ENCODE measurements at regions not wholly inside any gene's neighbourhood (a gene's known extent, or its start where the extent isn't known, plus 50 kb on each side); places are given as distances from the start of the nearest gene placed in this dataset.
"Not testable (repeated sequence)": the region's sequence is repeated elsewhere in the genome, so short reads cannot be mapped to it uniquely, and the experiment has no call there.

DNA sequence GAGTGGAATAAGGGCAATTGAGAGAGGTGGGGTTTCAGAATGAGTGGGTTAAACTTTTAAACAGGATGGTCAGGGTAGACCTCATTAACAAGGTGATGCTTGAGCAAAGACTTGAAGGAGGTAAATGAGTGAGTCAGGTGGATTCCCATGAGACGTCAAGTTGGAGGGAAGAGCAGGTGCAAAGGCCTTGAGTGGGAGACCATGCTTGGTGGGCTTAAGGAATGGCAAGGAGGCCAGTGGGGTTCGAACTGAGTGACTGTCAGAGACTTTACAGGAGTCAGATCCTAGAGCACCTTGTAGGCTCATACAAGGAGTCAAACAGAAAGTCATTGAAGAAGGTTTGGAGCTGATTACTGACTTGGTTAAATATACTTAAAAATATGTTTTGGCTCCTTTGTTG, 284.1 kb downstream of the CYRIA start:
- Histone ChIP-seq H3K27ac (no peak overlapping the region), H3K27me3 (replicated peaks; ENCODE audit: insufficient read depth) (peaks cover 3% of the 10 kb centered on the region), H3K9me3 (no peaks in the 10 kb centered on the region), H3K4me3 (no peak overlapping the region), H3K36me3 (no peaks in the 10 kb centered on the region), H3K4me1 (replicated peaks) (no peaks in the 10 kb centered on the region)
- no peak for DNase-seq (ENCODE audit: low spot score)
- TF ChIP-seq POLR2A (IDR thresholded peaks at IDR 0.05) = no peak
- no peak for TF ChIP-seq POLR2AphosphoS5 (IDR thresholded peaks at IDR 0.05)
- TF ChIP-seq, protein P1, sequence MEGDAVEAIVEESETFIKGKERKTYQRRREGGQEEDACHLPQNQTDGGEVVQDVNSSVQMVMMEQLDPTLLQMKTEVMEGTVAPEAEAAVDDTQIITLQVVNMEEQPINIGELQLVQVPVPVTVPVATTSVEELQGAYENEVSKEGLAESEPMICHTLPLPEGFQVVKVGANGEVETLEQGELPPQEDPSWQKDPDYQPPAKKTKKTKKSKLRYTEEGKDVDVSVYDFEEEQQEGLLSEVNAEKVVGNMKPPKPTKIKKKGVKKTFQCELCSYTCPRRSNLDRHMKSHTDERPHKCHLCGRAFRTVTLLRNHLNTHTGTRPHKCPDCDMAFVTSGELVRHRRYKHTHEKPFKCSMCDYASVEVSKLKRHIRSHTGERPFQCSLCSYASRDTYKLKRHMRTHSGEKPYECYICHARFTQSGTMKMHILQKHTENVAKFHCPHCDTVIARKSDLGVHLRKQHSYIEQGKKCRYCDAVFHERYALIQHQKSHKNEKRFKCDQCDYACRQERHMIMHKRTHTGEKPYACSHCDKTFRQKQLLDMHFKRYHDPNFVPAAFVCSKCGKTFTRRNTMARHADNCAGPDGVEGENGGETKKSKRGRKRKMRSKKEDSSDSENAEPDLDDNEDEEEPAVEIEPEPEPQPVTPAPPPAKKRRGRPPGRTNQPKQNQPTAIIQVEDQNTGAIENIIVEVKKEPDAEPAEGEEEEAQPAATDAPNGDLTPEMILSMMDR (IDR thresholded peaks at IDR 0.05) = no peak
- intact Hi-C loops (cut with DNase I) = no loop called here
- WGBS = 89% methylated on average over 2 of the region's 2 CpGs

DNA sequence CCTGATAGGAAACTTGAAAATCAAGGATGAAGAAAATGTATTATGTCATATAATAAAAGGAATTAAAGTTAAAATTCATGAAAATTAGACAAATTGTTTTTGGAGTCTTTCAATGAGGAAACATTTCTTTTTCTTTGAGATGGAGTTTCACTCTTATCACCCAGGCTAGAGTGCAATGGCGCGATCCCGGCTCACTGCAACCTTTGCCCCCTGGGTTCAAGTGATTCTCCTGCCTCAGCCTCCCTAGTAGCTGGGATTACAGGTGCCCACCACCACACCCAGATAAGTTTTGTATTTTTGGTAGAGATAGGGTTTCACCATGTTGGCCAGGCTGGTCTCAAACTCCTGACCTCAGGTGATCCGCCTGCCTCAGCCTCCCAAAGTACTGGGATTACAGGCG, 285.7 kb downstream of the CYRIA start:
- 77% methylated on average over 5 of the region's 5 CpGs for WGBS

DNA sequence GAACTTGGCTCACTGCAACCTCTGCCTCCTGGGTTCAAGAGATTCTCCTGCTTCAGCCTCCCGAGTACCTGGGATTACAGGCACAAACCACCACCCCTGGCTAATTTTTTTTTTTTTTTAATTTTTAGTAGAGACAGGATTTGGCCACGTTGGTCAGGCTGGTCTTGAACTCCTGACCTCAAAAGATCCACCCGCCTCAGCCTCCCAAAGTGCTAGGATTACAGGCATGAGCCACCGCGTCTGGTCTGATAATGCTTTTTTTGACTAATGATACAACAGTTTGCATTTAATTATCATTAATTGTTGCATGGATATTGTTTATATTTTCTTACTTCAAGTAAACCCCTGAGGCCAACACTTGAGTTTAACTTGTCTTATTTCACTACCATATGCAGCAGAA, 286.6 kb downstream of the CYRIA start:
- DNase-seq (ENCODE audit: low spot score); H3K27me3 ChIP-seq (replicated peaks; ENCODE audit: insufficient read depth); H3K9me3 ChIP-seq; H3K4me3 ChIP-seq; H3K36me3 ChIP-seq; H3K27ac ChIP-seq; H3K4me1 ChIP-seq (replicated peaks); intact Hi-C loops (cut with DNase I): not testable (repeated sequence)
- 91% methylated on average over 5 of the region's 5 CpGs for WGBS

More for the DNA sequence above, 285.7 kb downstream of the CYRIA start:
- H3K4me3 ChIP-seq; H3K27ac ChIP-seq; H3K4me1 ChIP-seq (replicated peaks); intact Hi-C loops (cut with DNase I); H3K9me3 ChIP-seq; H3K27me3 ChIP-seq (replicated peaks; ENCODE audit: insufficient read depth); H3K36me3 ChIP-seq; DNase-seq (ENCODE audit: low spot score): not testable (repeated sequence)

DNA sequence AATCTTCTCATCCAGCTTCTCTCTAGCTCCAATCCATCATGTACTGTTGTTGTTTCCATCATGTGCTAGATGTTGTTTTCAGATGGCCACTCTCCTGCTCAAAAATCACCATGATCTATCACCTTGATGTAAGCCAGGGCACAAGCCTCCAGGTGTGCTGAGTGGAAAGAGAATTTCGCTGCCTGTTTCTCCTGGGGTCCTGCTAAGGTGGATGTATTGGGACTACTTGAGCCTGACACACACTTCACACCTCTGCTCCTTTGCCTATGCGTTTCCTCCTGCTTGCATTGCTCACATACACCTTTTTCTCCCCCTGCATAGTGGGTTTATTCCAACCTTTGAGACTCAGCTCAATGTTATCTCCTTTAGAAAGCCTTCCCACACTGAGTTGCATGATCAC, 287.6 kb downstream of the CYRIA start:
- no peaks in the 10 kb centered on the region for H3K4me1 ChIP-seq (replicated peaks)
- H3K36me3 ChIP-seq = no peaks in the 10 kb centered on the region
- intact Hi-C loops (cut with DNase I) = no loop called here
- TF ChIP-seq, protein P1 (IDR thresholded peaks at IDR 0.05) = no peak
- TF ChIP-seq POLR2A (IDR thresholded peaks at IDR 0.05) (no peak), POLR2AphosphoS5 (IDR thresholded peaks at IDR 0.05) (no peak)
- no peak overlapping the region for H3K27ac ChIP-seq
- peaks cover under 1% of the 10 kb centered on the region for H3K27me3 ChIP-seq (replicated peaks; ENCODE audit: insufficient read depth)
- H3K9me3 ChIP-seq = no peaks in the 10 kb centered on the region
- WGBS = 84% methylated on average over 2 of the region's 2 CpGs
- H3K4me3 ChIP-seq = no peak overlapping the region
- no peak for DNase-seq (ENCODE audit: low spot score)

DNA sequence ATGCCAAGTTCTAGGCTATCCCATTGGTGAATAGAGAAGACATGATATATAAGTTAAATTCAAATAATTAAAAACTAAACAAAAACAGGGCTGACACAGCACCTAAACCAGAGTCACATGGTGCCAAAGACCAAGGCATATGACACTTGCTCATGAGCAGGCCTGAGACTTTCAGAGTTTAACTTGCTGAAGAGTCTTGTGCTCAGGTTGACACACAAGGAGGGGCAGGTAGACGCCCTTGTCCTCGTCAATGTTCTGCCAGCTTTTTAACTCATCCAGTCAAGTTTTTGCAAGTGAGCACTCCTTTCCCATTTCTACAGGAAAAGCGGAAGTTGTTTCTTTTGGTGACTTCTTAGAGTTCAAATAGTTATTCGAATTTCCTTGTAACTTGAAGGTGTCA, 289.7 kb downstream of the CYRIA start:
- WGBS = 89% methylated on average over 4 of the region's 4 CpGs
- TF ChIP-seq, protein P1 (IDR thresholded peaks at IDR 0.05) = no peak
- TF ChIP-seq POLR2A (IDR thresholded peaks at IDR 0.05) (no peak), POLR2AphosphoS5 (IDR thresholded peaks at IDR 0.05) (no peak)
- intact Hi-C loops (cut with DNase I) = no loop called here
- no peak overlapping the region for H3K4me3 ChIP-seq
- no peaks in the 10 kb centered on the region for H3K4me1 ChIP-seq (replicated peaks)
- H3K27me3 ChIP-seq (replicated peaks; ENCODE audit: insufficient read depth) = no peaks in the 10 kb centered on the region
- no peak for DNase-seq (ENCODE audit: low spot score)
- no peaks in the 10 kb centered on the region for H3K36me3 ChIP-seq
- H3K9me3 ChIP-seq = no peaks in the 10 kb centered on the region
- no peak overlapping the region for H3K27ac ChIP-seq

DNA sequence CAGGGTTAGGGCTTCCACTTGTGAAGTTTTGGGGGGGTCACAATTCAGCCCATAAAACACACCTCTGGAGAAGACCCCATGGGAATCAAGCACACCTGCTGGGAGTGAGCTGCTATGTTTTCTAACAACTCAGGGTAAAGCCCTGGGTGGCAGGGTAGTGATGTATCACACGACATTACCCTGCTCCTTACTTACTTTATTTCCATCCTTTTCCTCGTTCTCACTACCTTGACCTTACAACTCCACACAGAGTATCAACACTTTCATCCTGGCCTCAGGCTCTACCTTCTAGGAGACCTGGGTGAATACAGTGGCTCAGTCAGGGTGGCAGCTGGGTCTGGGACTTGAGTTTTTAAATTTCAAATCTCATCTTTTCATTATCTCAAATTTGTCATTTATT, 290.3 kb downstream of the CYRIA start:
- WGBS = 97% methylated on average over 2 of the region's 2 CpGs
- TF ChIP-seq POLR2A (IDR thresholded peaks at IDR 0.05) (no peak), POLR2AphosphoS5 (IDR thresholded peaks at IDR 0.05) (no peak)
- TF ChIP-seq, protein P1 (IDR thresholded peaks at IDR 0.05) = no peak
- intact Hi-C loops (cut with DNase I) = no loop called here
- Histone ChIP-seq H3K4me1 (replicated peaks) (no peaks in the 10 kb centered on the region), H3K27me3 (replicated peaks; ENCODE audit: insufficient read depth) (no peaks in the 10 kb centered on the region), H3K27ac (no peak overlapping the region), H3K9me3 (no peaks in the 10 kb centered on the region), H3K36me3 (no peaks in the 10 kb centered on the region), H3K4me3 (no peak overlapping the region)
- no peak for DNase-seq (ENCODE audit: low spot score)
